CD8-positive, alpha-beta memory T cell (primary cell): ENCODE measurements at regions not wholly inside any gene's neighbourhood (a gene's known extent, or its start where the extent isn't known, plus 50 kb on each side); places are given as distances from the start of the nearest gene placed in this dataset.

ENCODE experiments used
- CTCF ChIA-PET: fragments of 350-600 bp; sonication (Branson Sonifier 250); formaldehyde crosslinking; loops from one replicate; lab custom pipeline; 2021; ENCODE audit warnings: antibody characterized with exemption; lab: Charles Lee
- POLR2A ChIA-PET: fragments of 350-600 bp; sonication (Branson Sonifier 250); formaldehyde crosslinking; loops from one replicate; lab custom pipeline; 2021; ENCODE audit warnings: antibody characterized with exemption; lab: Charles Lee
- DNase-seq, 5 donors: peaks; one replicate each; pipeline versions ENCODE4 v3.0.0 to v3.0.0-alpha.2; 2020 to 2022; ENCODE audit warnings: mixed read lengths in 1 of 5
- H3K27ac ChIP-seq: one replicate; pipeline ENCODE4 v1.7.0; 2013; ENCODE audit warnings: low read depth, mild to moderate bottlenecking, low read length, moderate library complexity
- H3K27me3 ChIP-seq: 2 replicates; pipeline ENCODE4 v1.7.0; 2013; ENCODE audit warnings: low read length, mild to moderate bottlenecking; ENCODE audit not compliant: insufficient read depth, poor library complexity, severe bottlenecking
- H3K36me3 ChIP-seq: 2 replicates; pipeline ENCODE4 v1.7.0; 2013; ENCODE audit warnings: mild to moderate bottlenecking, low read length, moderate library complexity; ENCODE audit not compliant: insufficient read depth
- H3K4me1 ChIP-seq: 2 replicates; pipeline ENCODE4 v1.7.0; 2013; ENCODE audit warnings: mild to moderate bottlenecking, low read length, moderate library complexity; ENCODE audit not compliant: insufficient read depth
- H3K4me3 ChIP-seq: 2 replicates; pipeline ENCODE4 v1.7.0; 2013; ENCODE audit warnings: mild to moderate bottlenecking, low read length
- H3K9me3 ChIP-seq: 2 replicates; pipeline ENCODE4 v1.7.0; 2013; ENCODE audit warnings: mild to moderate bottlenecking, low read length
- H3K27ac Mint-ChIP-seq, 8 donors: one replicate each; pipeline ENCODE4 v1.8.0; 2020 to 2021; ENCODE audit warnings: mixed read lengths in 8 of 8, mild to moderate bottlenecking in 6 of 8, inconsistent platforms in 3 of 8, moderate library complexity in 3 of 8
- H3K27me3 Mint-ChIP-seq, 2 donors: one replicate each; pipeline ENCODE4 v1.8.0; 2020 to 2021; ENCODE audit warnings: mixed read lengths in 2 of 2, mild to moderate bottlenecking in 1 of 2, moderate library complexity in 1 of 2
- H3K36me3 Mint-ChIP-seq, 3 donors: one replicate each; pipeline ENCODE4 v1.8.0; 2020 to 2021; ENCODE audit warnings: mixed read lengths in 3 of 3, inconsistent platforms in 1 of 3, mild to moderate bottlenecking in 1 of 3
- H3K4me1 Mint-ChIP-seq, 3 donors: one replicate each; pipeline ENCODE4 v1.8.0; 2020 to 2021; ENCODE audit warnings: mixed read lengths in 3 of 3, inconsistent platforms in 1 of 3, mild to moderate bottlenecking in 1 of 3
- H3K4me3 Mint-ChIP-seq, 7 donors: one replicate each; pipeline ENCODE4 v1.8.0; 2020 to 2021; ENCODE audit warnings: mixed read lengths in 7 of 7, mild to moderate bottlenecking in 6 of 7, moderate library complexity in 4 of 7, inconsistent platforms in 2 of 7
- H3K9me3 Mint-ChIP-seq, 5 donors: one replicate each; pipeline ENCODE4 v1.8.0; 2020 to 2022; ENCODE audit warnings: mixed read lengths in 5 of 5, mild to moderate bottlenecking in 3 of 5, moderate library complexity in 2 of 5, inconsistent platforms in 1 of 5

- DNase-seq = no peak
- Histone ChIP-seq H3K9me3 (no peaks in the 10 kb centered on the region), H3K4me1 (no peaks in the 10 kb centered on the region), H3K4me3 (no peak overlapping the region), H3K27ac (no peak overlapping the region), H3K27me3 (no peaks in the 10 kb centered on the region), H3K36me3 (no peaks in the 10 kb centered on the region)
- ChIA-PET POLR2A (no interaction called here), CTCF (no interaction called here)
- Mint-ChIP-seq H3K27ac (no peak overlapping the region), H3K27me3 (no peaks in the 10 kb centered on the region), H3K4me1 (no peaks in the 10 kb centered on the region), H3K9me3 (peaks cover 4 to 17% (median 11%) of the 10 kb centered on the region in 5 donors), H3K36me3 (no peaks in the 10 kb centered on the region), H3K4me3 (no peak overlapping the region)
These were observed 125.4 kb downstream of the LRIG3 start for GRCh38 chr12:58794859-58795258.

- Mint-ChIP-seq H3K27ac (no peak overlapping the region), H3K4me3 (no peak overlapping the region), H3K4me1 (no peaks in the 10 kb centered on the region), H3K27me3 (no peaks in the 10 kb centered on the region), H3K9me3 (peaks cover 4 to 23% (median 13%) of the 10 kb centered on the region in 5 donors), H3K36me3 (no peaks in the 10 kb centered on the region)
- ChIA-PET POLR2A (no interaction called here), CTCF (no interaction called here)
- Histone ChIP-seq H3K4me1 (no peaks in the 10 kb centered on the region), H3K27ac (no peak overlapping the region), H3K27me3 (no peaks in the 10 kb centered on the region), H3K9me3 (no peaks in the 10 kb centered on the region), H3K36me3 (no peaks in the 10 kb centered on the region), H3K4me3 (no peak overlapping the region)
- DNase-seq = no peak
These were observed 124.5 kb downstream of the LRIG3 start for GRCh38 chr12:58795825-58796224.

GRCh38 chr12:58801986-58802385, 118.3 kb downstream of the LRIG3 start:
- Histone ChIP-seq H3K27ac (no peak overlapping the region), H3K27me3 (no peaks in the 10 kb centered on the region), H3K4me1 (no peaks in the 10 kb centered on the region), H3K4me3 (no peak overlapping the region), H3K36me3 (no peaks in the 10 kb centered on the region), H3K9me3 (no peaks in the 10 kb centered on the region)
- POLR2A ChIA-PET = no interaction called here
- no peak for DNase-seq
- CTCF ChIA-PET = no interaction called here
- Mint-ChIP-seq H3K9me3 (peaks cover 0 to 21% (median 9%) of the 10 kb centered on the region in 5 donors), H3K4me1 (no peaks in the 10 kb centered on the region), H3K27ac (peak overlapping the region in 1 of 8 donors; percentile 67), H3K4me3 (no peak overlapping the region), H3K36me3 (no peaks in the 10 kb centered on the region), H3K27me3 (no peaks in the 10 kb centered on the region)

GRCh38 chr12:58803908-58804307, 116.4 kb downstream of the LRIG3 start:
- Mint-ChIP-seq H3K27me3 (no peaks in the 10 kb centered on the region), H3K9me3 (peaks cover 0 to 17% (median 8%) of the 10 kb centered on the region in 5 donors), H3K27ac (no peak overlapping the region), H3K4me3 (no peak overlapping the region), H3K4me1 (no peaks in the 10 kb centered on the region), H3K36me3 (no peaks in the 10 kb centered on the region)
- Histone ChIP-seq H3K27me3 (no peaks in the 10 kb centered on the region), H3K4me3 (no peak overlapping the region), H3K4me1 (no peaks in the 10 kb centered on the region), H3K36me3 (no peaks in the 10 kb centered on the region), H3K27ac (no peak overlapping the region), H3K9me3 (no peaks in the 10 kb centered on the region)
- POLR2A ChIA-PET = no interaction called here
- DNase-seq = no peak
- CTCF ChIA-PET = no interaction called here

DNA sequence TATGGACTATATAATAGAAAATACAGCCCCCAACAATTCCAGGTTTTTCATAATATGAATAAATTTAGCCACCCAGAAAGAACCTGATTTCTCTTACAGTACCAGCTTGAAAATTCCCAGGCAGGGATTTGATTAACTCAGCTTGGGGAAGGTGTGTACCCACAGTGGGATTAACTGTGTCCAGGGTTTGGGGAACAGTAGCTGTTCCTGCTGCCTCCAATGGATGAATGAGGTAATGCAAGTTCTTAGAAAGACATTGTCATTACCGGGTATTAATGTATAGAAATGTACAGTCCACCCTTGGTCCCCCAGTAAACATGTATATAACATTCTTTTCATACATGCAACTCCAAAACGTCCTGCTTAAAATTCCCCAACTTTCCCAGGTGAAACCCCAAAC, 115.6 kb downstream of the LRIG3 start:
- H3K36me3 Mint-ChIP-seq = no peaks in the 10 kb centered on the region
- H3K9me3 Mint-ChIP-seq = peaks cover 0 to 9% (median 5%) of the 10 kb centered on the region in 5 donors
- no peaks in the 10 kb centered on the region for H3K9me3 ChIP-seq
- ChIA-PET CTCF (no interaction called here), POLR2A (no interaction called here)
- H3K4me1 ChIP-seq = no peaks in the 10 kb centered on the region
- H3K27me3 ChIP-seq = no peaks in the 10 kb centered on the region
- no peaks in the 10 kb centered on the region for H3K4me1 Mint-ChIP-seq
- no peak overlapping the region for H3K27ac ChIP-seq
- H3K4me3 Mint-ChIP-seq = no peak overlapping the region
- H3K36me3 ChIP-seq = no peaks in the 10 kb centered on the region
- no peak for DNase-seq
- no peaks in the 10 kb centered on the region for H3K27me3 Mint-ChIP-seq
- no peak overlapping the region for H3K4me3 ChIP-seq
- H3K27ac Mint-ChIP-seq = no peak overlapping the region

- Mint-ChIP-seq H3K27ac (no peak overlapping the region), H3K4me3 (no peak overlapping the region), H3K4me1 (no peaks in the 10 kb centered on the region), H3K9me3 (peaks cover 0 to 6% (median 2%) of the 10 kb centered on the region in 5 donors), H3K27me3 (no peaks in the 10 kb centered on the region), H3K36me3 (no peaks in the 10 kb centered on the region)
- ChIA-PET CTCF (no interaction called here), POLR2A (no interaction called here)
- H3K27me3 ChIP-seq = no peaks in the 10 kb centered on the region
- H3K9me3 ChIP-seq = no peaks in the 10 kb centered on the region
- no peaks in the 10 kb centered on the region for H3K4me1 ChIP-seq
- H3K27ac ChIP-seq = no peak overlapping the region
- no peak for DNase-seq
- H3K36me3 ChIP-seq = no peaks in the 10 kb centered on the region
- no peak overlapping the region for H3K4me3 ChIP-seq
These were observed 111.2 kb downstream of the LRIG3 start for GRCh38 chr12:58809064-58809607.

- no peak overlapping the region for H3K27ac ChIP-seq
- Mint-ChIP-seq H3K27ac (no peak overlapping the region), H3K4me1 (no peaks in the 10 kb centered on the region), H3K9me3 (peaks cover 0 to 10% (median 2%) of the 10 kb centered on the region in 5 donors), H3K36me3 (no peaks in the 10 kb centered on the region), H3K27me3 (no peaks in the 10 kb centered on the region), H3K4me3 (no peak overlapping the region)
- ChIA-PET POLR2A (no interaction called here), CTCF (no interaction called here)
- no peak for DNase-seq
- no peaks in the 10 kb centered on the region for H3K36me3 ChIP-seq
- no peaks in the 10 kb centered on the region for H3K4me1 ChIP-seq
- H3K9me3 ChIP-seq = no peaks in the 10 kb centered on the region
- no peak overlapping the region for H3K4me3 ChIP-seq
- H3K27me3 ChIP-seq = no peaks in the 10 kb centered on the region
These were observed 109.0 kb downstream of the LRIG3 start for GRCh38 chr12:58811346-58811745.

DNA sequence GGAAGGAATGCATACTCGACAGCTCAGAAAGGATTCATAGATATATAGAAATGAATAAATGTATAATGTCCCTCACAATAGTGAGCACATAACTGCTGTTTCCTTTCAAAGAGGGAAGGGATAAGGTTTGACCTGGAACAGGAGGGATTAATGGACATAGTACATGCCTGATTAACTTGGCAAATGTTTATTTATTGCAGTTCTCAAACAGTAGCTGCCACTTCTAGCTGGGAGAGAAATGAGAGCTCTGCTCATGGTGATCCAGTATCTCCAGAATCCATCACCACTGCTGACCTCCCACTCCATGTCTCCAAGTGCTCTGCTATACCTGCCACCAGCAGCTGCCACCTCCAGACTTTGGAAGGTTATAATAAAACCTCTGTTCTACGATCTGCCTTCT, 108.1 kb downstream of the LRIG3 start:
- Mint-ChIP-seq H3K27me3 (no peaks in the 10 kb centered on the region), H3K36me3 (no peaks in the 10 kb centered on the region), H3K4me3 (no peak overlapping the region), H3K4me1 (no peaks in the 10 kb centered on the region), H3K27ac (no peak overlapping the region), H3K9me3 (peaks cover 0 to 8% (median 4%) of the 10 kb centered on the region in 5 donors)
- no peak overlapping the region for H3K27ac ChIP-seq
- H3K4me1 ChIP-seq = no peaks in the 10 kb centered on the region
- CTCF ChIA-PET = no interaction called here
- no peak for DNase-seq
- no peaks in the 10 kb centered on the region for H3K36me3 ChIP-seq
- H3K27me3 ChIP-seq = no peaks in the 10 kb centered on the region
- no peaks in the 10 kb centered on the region for H3K9me3 ChIP-seq
- no peak overlapping the region for H3K4me3 ChIP-seq
- POLR2A ChIA-PET = no interaction called here

- no peak overlapping the region for H3K4me3 ChIP-seq
- Mint-ChIP-seq H3K27ac (no peak overlapping the region), H3K4me1 (no peaks in the 10 kb centered on the region), H3K27me3 (no peaks in the 10 kb centered on the region), H3K9me3 (peaks cover 0 to 8% (median 4%) of the 10 kb centered on the region in 5 donors), H3K36me3 (no peaks in the 10 kb centered on the region), H3K4me3 (no peak overlapping the region)
- DNase-seq = no peak
- ChIA-PET POLR2A (no interaction called here), CTCF (no interaction called here)
- no peaks in the 10 kb centered on the region for H3K9me3 ChIP-seq
- H3K27ac ChIP-seq = no peak overlapping the region
- no peaks in the 10 kb centered on the region for H3K36me3 ChIP-seq
- H3K4me1 ChIP-seq = no peaks in the 10 kb centered on the region
- no peaks in the 10 kb centered on the region for H3K27me3 ChIP-seq
These were observed 106.3 kb downstream of the LRIG3 start for GRCh38 chr12:58814036-58814435.
